Stomach (tissue), 4 donors: ENCODE measurements at regions not wholly inside any gene's neighbourhood (a gene's known extent, or its start where the extent isn't known, plus 50 kb on each side); places are given as distances from the start of the nearest gene placed in this dataset.

Experiments
- CTCF ChIP-seq, 7 experiments: fragments of 450-650 bp in 4 of 7; fragments of 200-600 bp in 3 of 7; sonication (generic) in 3 of 7; IDR thresholded peaks; one replicate each; pipeline ENCODE4 v1.5.1; 2016 to 2019; ENCODE audit warnings: antibody characterized with exemption in 7 of 7, control low read depth in 2 of 7, mild to moderate bottlenecking in 1 of 7
- POLR2A ChIP-seq, 4 donors: fragments of 450-650 bp; IDR thresholded peaks; one replicate each; pipeline ENCODE4 v1.6.1; 2016; ENCODE audit warnings: antibody characterized with exemption in 4 of 4, control low read depth in 2 of 4, mild to moderate bottlenecking in 1 of 4, moderate library complexity in 1 of 4
- POLR2AphosphoS5 ChIP-seq, 3 donors: sonication (generic); formaldehyde crosslinking; IDR thresholded peaks; one replicate each; pipeline ENCODE4 v1.6.1; 2016; ENCODE audit warnings: antibody characterized with exemption in 3 of 3

DNA sequence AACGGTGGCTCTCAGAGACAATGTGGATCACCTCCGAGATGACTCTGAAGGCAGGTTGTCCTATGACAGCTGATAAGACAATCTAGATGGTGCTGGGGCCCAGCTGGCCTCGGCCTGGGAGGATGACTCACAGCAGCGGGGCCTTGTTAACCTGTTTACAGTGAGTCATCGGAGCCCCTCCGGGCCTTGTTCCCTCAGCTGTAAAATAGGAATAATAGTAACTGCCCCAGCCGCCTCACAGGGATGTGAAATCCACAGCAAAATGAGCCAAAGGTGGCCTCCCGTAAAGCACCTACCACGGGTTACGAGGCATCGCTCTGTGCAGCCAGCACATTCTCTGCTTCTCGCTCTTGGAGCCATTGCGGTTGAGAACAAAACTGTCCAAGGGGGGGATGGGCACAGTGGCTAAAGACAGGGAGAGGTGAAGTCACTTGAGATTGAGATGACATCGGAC lies 88.6 kb upstream of the RASGRF1 start:
- TF ChIP-seq CTCF (IDR thresholded peaks at IDR 0.05) (no peak), POLR2A (IDR thresholded peaks at IDR 0.05) (no peak), POLR2AphosphoS5 (IDR thresholded peaks at IDR 0.05) (no peak)
